LNCaP clone FGC (cell line): ENCODE measurements at regions not wholly inside any gene's neighbourhood (a gene's known extent, or its start where the extent isn't known, plus 50 kb on each side); places are given as distances from the start of the nearest gene placed in this dataset.
"Not testable (repeated sequence)": the region's sequence is repeated elsewhere in the genome, so short reads cannot be mapped to it uniquely, and the experiment has no call there.

ENCODE experiments used
- DNase-seq: peaks from one replicate; pipeline ENCODE4 v3.0.0-alpha.2; 2011; ENCODE audit warnings: low read depth
- H3K4me3 ChIP-seq: 2 replicates; pipeline ENCODE4 v1.5.1; 2011; ENCODE audit warnings: mild to moderate bottlenecking, low read depth, low read length, control low read depth
- TF ChIP-seq, protein P1 (sequence below): IDR thresholded peaks from 2 replicates; pipeline ENCODE4 v1.5.1; 2012; ENCODE audit warnings: mild to moderate bottlenecking; ENCODE audit not compliant: control insufficient read depth, insufficient read depth; ENCODE audit errors: extremely low read depth

- TF ChIP-seq, protein P1, sequence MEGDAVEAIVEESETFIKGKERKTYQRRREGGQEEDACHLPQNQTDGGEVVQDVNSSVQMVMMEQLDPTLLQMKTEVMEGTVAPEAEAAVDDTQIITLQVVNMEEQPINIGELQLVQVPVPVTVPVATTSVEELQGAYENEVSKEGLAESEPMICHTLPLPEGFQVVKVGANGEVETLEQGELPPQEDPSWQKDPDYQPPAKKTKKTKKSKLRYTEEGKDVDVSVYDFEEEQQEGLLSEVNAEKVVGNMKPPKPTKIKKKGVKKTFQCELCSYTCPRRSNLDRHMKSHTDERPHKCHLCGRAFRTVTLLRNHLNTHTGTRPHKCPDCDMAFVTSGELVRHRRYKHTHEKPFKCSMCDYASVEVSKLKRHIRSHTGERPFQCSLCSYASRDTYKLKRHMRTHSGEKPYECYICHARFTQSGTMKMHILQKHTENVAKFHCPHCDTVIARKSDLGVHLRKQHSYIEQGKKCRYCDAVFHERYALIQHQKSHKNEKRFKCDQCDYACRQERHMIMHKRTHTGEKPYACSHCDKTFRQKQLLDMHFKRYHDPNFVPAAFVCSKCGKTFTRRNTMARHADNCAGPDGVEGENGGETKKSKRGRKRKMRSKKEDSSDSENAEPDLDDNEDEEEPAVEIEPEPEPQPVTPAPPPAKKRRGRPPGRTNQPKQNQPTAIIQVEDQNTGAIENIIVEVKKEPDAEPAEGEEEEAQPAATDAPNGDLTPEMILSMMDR: no peak
- no peak overlapping the region for H3K4me3 ChIP-seq
- no peak for DNase-seq
These were observed 625.3 kb upstream of the PCDH7 start for GRCh38 chr4:30094887-30095286.

DNA sequence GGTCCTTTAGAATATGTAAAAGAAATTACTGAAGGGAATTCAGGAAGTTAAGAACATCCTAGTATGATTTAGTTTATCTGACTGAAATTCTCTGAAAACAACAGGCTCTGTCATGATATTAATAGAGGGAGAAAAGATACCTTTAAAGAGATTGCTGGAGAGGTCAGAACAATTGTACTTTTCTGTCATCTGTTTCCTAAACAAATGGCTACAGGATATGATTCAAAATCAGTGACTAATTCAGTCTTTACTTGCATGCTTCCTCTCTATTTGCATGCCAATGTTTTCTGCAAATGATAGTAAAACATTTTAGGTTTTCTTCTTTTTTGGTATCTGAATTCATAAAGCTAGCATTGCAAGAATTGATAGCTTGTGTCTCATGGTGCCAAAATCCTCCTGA is 616.7 kb upstream of the PCDH7 start:
- DNase-seq: no peak
- no peak overlapping the region for H3K4me3 ChIP-seq
- TF ChIP-seq, protein P1: no peak

DNA sequence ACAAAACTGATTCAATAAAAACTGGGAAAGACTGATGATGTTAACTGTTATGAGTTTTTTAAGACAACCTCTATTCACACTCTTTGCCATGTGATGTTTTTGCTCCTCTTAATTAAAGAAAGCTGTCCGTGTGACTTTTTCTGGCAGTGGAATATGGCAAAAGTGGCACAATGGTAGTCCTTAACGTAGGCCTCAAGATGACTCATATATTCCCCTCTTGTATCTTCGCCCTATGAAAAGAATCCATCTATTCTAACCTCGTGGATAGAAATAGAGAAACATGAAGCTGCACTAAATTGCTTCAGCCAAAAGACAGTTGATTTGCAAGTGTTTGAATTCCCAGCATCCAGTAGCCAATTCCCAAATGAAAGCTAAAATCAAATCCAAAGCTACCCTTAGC is 603.8 kb upstream of the PCDH7 start:
- DNase-seq: no peak
- TF ChIP-seq, protein P1: no peak
- no peak overlapping the region for H3K4me3 ChIP-seq

- no peak for DNase-seq
- TF ChIP-seq, protein P1: no peak
These were observed 602.7 kb upstream of the PCDH7 start for GRCh38 chr4:30117433-30117832.

DNA sequence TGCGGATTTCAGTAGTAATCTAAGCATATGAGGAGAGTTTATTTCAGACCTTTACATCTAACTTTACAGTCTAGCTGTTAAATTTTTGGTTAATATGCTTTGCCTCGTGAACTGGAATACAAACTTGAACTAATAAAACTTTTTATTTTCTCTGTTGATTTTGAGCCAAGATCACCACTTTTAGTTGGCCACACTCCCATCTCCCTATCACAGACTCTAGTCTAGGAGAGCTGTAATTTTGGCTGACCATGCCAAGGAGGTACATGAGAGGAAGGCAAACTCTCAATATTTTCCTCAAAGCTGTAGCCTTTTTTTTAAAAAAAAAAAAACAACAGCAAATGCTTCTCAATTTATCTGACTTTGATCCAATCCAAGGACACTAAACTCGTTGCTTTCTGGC is 597.5 kb upstream of the PCDH7 start:
- peak; percentile 55 for DNase-seq
- H3K4me3 ChIP-seq: no peak overlapping the region
- TF ChIP-seq, protein P1: no peak

More at GRCh38 chr4:30117433-30117832, 602.7 kb upstream of the PCDH7 start:
- no peak overlapping the region for H3K4me3 ChIP-seq

DNA sequence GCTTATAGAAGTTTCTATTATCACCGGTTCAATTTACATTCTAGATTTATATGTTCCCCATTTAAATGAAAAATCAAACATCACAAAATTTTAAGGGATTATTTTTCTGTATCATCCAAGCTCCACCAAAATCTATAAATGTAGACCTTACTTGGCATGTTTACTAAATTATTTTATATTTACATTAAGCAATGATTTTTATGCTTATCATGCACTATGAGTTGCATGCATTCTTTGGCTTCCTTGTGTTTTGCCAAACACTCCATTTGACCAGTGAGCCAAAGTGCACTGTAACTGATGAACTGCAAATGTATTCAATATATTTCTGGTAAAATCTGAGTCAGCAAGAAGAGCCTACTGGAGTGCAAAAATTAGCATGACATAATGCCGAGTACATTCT is 595.5 kb upstream of the PCDH7 start:
- not testable (repeated sequence) for H3K4me3 ChIP-seq, DNase-seq

GRCh38 chr4:30125868-30126267 is 594.3 kb upstream of the PCDH7 start:
- DNase-seq: no peak
- TF ChIP-seq, protein P1: no peak
- H3K4me3 ChIP-seq: no peak overlapping the region

DNA sequence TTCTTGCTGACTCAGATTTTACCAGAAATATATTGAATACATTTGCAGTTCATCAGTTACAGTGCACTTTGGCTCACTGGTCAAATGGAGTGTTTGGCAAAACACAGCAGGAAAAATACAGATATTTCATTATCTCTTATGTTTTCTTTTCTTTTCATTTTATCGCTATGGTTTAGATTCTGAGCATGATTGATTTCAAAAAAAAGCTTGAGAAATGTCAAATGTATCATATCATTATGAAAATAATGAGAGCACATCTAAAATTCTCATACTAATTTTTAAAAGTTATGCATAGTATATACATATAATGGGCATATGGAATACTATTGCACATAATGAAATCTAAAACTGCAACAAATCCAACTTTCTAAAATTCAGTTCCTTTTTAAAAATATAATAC is 593.8 kb upstream of the PCDH7 start:
- TF ChIP-seq, protein P1: no peak
- DNase-seq: no peak
- no peak overlapping the region for H3K4me3 ChIP-seq

DNA sequence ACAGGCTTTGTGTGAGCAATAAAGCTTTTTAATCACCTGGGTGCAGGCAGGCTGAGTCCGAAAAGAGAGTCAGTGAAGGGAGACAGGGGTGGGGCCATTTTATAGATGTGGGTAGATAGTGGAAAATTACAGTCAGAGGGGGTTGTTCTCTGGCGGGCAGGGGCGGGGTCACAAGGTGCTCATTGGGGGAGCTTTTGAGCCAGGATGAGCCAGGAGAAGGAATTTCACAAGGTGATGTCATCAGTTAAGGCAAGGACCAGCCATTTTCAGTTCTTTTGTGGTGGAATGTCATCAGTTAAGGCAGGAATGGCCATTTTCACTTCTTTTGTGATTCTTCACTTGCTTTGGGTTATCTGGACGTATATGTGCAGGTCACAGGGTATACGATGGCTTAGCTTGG is 571.3 kb upstream of the PCDH7 start:
- not testable (repeated sequence) for DNase-seq, H3K4me3 ChIP-seq

- H3K4me3 ChIP-seq, DNase-seq: not testable (repeated sequence)
These were observed 570.6 kb upstream of the PCDH7 start for GRCh38 chr4:30149539-30149938.
